PC-3 (cell line): ENCODE measurements at regions not wholly inside any gene's neighbourhood (a gene's known extent, or its start where the extent isn't known, plus 50 kb on each side); places are given as distances from the start of the nearest gene placed in this dataset.

Source experiments
- ATAC-seq: fragments of 200-7000 bp; cut with Tn5 transposase; 2 replicates; pipeline ENCODE4 v1.9.1; 2020; ENCODE audit warnings: mild to moderate bottlenecking, moderate library complexity
- BruUV-seq: library from RNA; stranded (reverse); fragments of 400-500 nt; replicated peaks from 2 replicates; lab custom pipeline; 2021; lab: Mats Ljungman, UMichigan
- CTCF ChIA-PET: fragments of 300-600 bp; sonication (Branson Sonifier 250); formaldehyde crosslinking; loops from one replicate; lab custom pipeline; 2022; ENCODE audit warnings: antibody characterized with exemption; lab: Charles Lee
- POLR2A ChIA-PET: fragments of 300-600 bp; sonication (Branson Sonifier 250); formaldehyde crosslinking; loops from one replicate; lab custom pipeline; 2022; ENCODE audit warnings: antibody characterized with exemption; ENCODE audit not compliant: unreplicated experiment; lab: Charles Lee
- DNase-seq: peaks from one replicate; pipeline ENCODE4 v3.0.0-alpha.2; 2015
- H2AFZ ChIP-seq: fragments of 300-600 bp; sonication (generic); 2 replicates; pipeline ENCODE4 v1.6.0; 2016; ENCODE audit warnings: antibody characterized with exemption, low read length
- H3F3A ChIP-seq: fragments of 300-600 bp; sonication (generic); one replicate; pipeline ENCODE4 v1.6.0; 2017; ENCODE audit warnings: antibody characterized with exemption, low read length, control low read depth, mild to moderate bottlenecking; ENCODE audit not compliant: unreplicated experiment
- H3K27ac ChIP-seq: fragments of 300-600 bp; sonication (generic); 2 replicates; pipeline ENCODE4 v1.5.1; 2016; ENCODE audit warnings: mild to moderate bottlenecking, low read length
- H3K27me3 ChIP-seq: fragments of 300-600 bp; sonication (generic); 2 replicates; pipeline ENCODE4 v1.6.1; 2016; ENCODE audit warnings: low read length, mixed read lengths
- H3K36me3 ChIP-seq: fragments of 300-600 bp; sonication (generic); 2 replicates; pipeline ENCODE4 v1.6.1; 2016; ENCODE audit warnings: low read depth, mixed run types, low read length, mixed read lengths
- H3K4me1 ChIP-seq: fragments of 300-600 bp; sonication (generic); 2 replicates; pipeline ENCODE4 v1.5.1; 2016; ENCODE audit warnings: low read length; ENCODE audit not compliant: insufficient read depth
- H3K4me2 ChIP-seq: fragments of 300-600 bp; sonication (generic); 2 replicates; pipeline ENCODE4 v1.6.0; 2016; ENCODE audit warnings: low read length
- H3K4me3 ChIP-seq: fragments of 300-600 bp; sonication (generic); 2 replicates; pipeline ENCODE4 v1.5.1; 2016; ENCODE audit warnings: mild to moderate bottlenecking, low read length, mixed read lengths
- H3K79me2 ChIP-seq: fragments of 300-600 bp; sonication (generic); 2 replicates; pipeline ENCODE4 v1.6.1; 2017; ENCODE audit warnings: low read length, mixed read lengths
- H3K9ac ChIP-seq: fragments of 300-600 bp; sonication (generic); 2 replicates; pipeline ENCODE4 v1.6.0; 2016; ENCODE audit warnings: mild to moderate bottlenecking, low read length
- H3K9me2 ChIP-seq: fragments of 300-600 bp; sonication (generic); replicated peaks from 2 replicates; pipeline ENCODE4 v1.6.1; 2016; ENCODE audit warnings: mixed run types, low read length, mixed read lengths
- H3K9me3 ChIP-seq: fragments of 300-600 bp; sonication (generic); 2 replicates; pipeline ENCODE4 v1.6.1; 2016; ENCODE audit warnings: low read length, mixed read lengths
- H4K20me1 ChIP-seq: fragments of 300-600 bp; sonication (generic); 2 replicates; pipeline ENCODE4 v1.6.1; 2016; ENCODE audit warnings: low read length, mixed read lengths
- EZH2 ChIP-seq: fragments of 300-600 bp; sonication (generic); IDR thresholded peaks from one replicate; pipeline ENCODE4 v1.6.1; 2017; ENCODE audit warnings: antibody characterized with exemption, mild to moderate bottlenecking, low read length; ENCODE audit not compliant: unreplicated experiment
- EZH2phosphoT487 ChIP-seq: fragments of 300-600 bp; sonication (generic); IDR thresholded peaks from 2 replicates; pipeline ENCODE4 v1.6.1; 2018; ENCODE audit warnings: mild to moderate bottlenecking, antibody characterized with exemption, low read length, borderline replicate concordance
- intact Hi-C: fragments of 100-400 bp; cut with micrococcal nuclease; formaldehyde crosslinking; loops from 2 replicates; pipeline ENCODE4 v1.9.0; 2023
- TF ChIP-seq, protein P1 (sequence below): fragments of 300-600 bp; sonication (generic); conservative IDR thresholded peaks from 2 replicates; pipeline ENCODE4 v1.5.1; 2017; ENCODE audit warnings: antibody characterized with exemption, low read depth, mild to moderate bottlenecking, low read length

DNA sequence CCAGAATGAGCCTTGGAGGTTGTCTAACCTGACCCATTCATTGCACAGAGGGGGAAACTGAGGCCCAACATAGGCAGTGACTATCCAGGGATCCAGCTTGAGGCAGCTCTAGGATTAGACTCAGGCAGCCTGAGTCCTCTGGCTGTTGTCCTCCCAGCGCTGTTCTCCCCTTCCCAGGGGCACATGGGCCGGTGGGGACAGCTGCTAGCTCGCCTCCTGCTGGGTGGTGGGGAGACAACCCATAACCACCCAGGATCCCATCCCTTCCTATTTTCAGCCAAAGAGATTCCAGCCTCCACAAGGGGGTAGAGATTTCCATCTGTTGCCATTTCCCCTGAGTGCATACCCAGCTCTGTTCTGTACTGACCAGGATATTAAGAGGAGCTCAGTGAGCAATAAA is 145.1 kb upstream of the GPR26 start:
- Histone ChIP-seq H3K27me3 (no peaks in the 10 kb centered on the region), H3K9me3 (no peaks in the 10 kb centered on the region), H3K79me2 (no peaks in the 10 kb centered on the region), H3K9me2 (no peaks in the 10 kb centered on the region), H3K9ac (no peak overlapping the region), H4K20me1 (no peaks in the 10 kb centered on the region), H3K36me3 (no peaks in the 10 kb centered on the region), H3K27ac (no peak overlapping the region), H3K4me3 (no peak overlapping the region), H2AFZ (no peak overlapping the region), H3F3A (no peaks in the 10 kb centered on the region), H3K4me2 (no peak overlapping the region), H3K4me1 (no peaks in the 10 kb centered on the region)
- TF ChIP-seq EZH2phosphoT487, result no peak
- TF ChIP-seq, protein P1, sequence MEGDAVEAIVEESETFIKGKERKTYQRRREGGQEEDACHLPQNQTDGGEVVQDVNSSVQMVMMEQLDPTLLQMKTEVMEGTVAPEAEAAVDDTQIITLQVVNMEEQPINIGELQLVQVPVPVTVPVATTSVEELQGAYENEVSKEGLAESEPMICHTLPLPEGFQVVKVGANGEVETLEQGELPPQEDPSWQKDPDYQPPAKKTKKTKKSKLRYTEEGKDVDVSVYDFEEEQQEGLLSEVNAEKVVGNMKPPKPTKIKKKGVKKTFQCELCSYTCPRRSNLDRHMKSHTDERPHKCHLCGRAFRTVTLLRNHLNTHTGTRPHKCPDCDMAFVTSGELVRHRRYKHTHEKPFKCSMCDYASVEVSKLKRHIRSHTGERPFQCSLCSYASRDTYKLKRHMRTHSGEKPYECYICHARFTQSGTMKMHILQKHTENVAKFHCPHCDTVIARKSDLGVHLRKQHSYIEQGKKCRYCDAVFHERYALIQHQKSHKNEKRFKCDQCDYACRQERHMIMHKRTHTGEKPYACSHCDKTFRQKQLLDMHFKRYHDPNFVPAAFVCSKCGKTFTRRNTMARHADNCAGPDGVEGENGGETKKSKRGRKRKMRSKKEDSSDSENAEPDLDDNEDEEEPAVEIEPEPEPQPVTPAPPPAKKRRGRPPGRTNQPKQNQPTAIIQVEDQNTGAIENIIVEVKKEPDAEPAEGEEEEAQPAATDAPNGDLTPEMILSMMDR, result no peak
- TF ChIP-seq EZH2, result no peak
- ATAC-seq, result no peak
- no TSS peak for BruUV-seq
- intact Hi-C loops, result no loop called here
- no peak for DNase-seq
- CTCF ChIA-PET, result no interaction called here
- POLR2A ChIA-PET, result no interaction called here

DNA sequence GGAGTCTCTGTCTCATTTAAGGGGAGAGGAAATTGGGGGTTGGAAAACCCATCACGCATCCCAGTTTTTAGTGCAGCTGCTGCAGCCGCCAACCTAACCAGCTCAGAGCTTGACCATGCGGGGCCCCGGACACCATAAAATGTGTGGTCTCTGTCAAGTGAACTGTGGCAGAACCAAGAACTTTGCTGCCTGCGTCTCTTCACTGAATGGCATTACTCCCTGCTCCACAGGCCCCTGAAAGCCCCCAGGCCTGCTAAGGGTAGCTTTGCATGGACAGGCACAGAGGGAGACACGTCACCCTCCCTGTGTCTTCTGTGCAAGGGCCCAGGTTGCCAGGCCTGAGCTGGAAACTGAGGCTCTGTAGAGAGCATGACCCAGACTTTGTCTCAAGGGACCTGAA is 144.6 kb upstream of the GPR26 start:
- Histone ChIP-seq H3K4me2 (no peak overlapping the region), H3K4me3 (no peak overlapping the region), H2AFZ (no peak overlapping the region), H3K9ac (no peak overlapping the region), H3K4me1 (no peaks in the 10 kb centered on the region), H3K27ac (no peak overlapping the region), H3K79me2 (no peaks in the 10 kb centered on the region), H4K20me1 (no peaks in the 10 kb centered on the region), H3F3A (no peaks in the 10 kb centered on the region), H3K36me3 (no peaks in the 10 kb centered on the region), H3K9me2 (no peaks in the 10 kb centered on the region), H3K9me3 (no peaks in the 10 kb centered on the region), H3K27me3 (no peaks in the 10 kb centered on the region)
- intact Hi-C loops, result no loop called here
- no peak for DNase-seq
- CTCF ChIA-PET, result no interaction called here
- POLR2A ChIA-PET, result no interaction called here
- ATAC-seq, result no peak
- TF ChIP-seq EZH2 (no peak), EZH2phosphoT487 (no peak)
- TF ChIP-seq, protein P1, result no peak
- no TSS peak for BruUV-seq

DNA sequence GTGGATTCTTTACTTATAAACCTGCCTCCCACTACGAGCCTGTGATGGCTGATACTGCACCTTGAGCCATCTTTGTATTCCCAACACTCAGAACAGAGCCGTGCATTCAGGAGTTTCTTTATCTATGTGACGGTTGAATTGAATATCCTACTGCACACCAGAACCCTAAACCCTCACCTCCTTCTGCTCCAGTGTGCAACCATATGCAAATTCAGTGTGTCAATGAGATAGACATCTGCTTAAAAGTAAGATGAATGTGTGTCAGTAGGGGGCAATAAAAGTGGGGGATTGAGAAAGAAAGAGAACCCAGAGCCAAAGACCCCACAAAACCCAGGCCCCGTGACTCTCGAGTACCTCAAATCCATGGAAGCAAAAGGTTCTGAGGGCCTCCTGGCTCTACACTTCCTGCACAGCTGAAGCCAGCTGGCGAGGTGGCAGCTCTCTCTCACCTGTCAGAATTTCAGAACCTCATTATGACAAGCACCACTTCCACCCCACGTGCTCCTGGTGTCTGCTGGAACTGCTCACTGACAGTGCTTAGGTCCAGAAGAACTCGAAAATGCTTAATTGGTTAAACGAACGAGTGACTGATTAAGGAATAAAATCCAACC is 143.3 kb upstream of the GPR26 start:
- Histone ChIP-seq H3K4me3 (no peak overlapping the region), H3K9me2 (no peaks in the 10 kb centered on the region), H3K79me2 (no peaks in the 10 kb centered on the region), H3K4me1 (no peaks in the 10 kb centered on the region), H4K20me1 (no peaks in the 10 kb centered on the region), H3K27ac (no peak overlapping the region), H3K27me3 (no peaks in the 10 kb centered on the region), H2AFZ (no peak overlapping the region), H3K9me3 (no peaks in the 10 kb centered on the region), H3F3A (no peaks in the 10 kb centered on the region), H3K36me3 (no peaks in the 10 kb centered on the region), H3K9ac (no peak overlapping the region), H3K4me2 (no peak overlapping the region)
- ATAC-seq (no peak), DNase-seq (no peak)
- TF ChIP-seq EZH2phosphoT487, result no peak
- TF ChIP-seq EZH2, result no peak
- TF ChIP-seq, protein P1, result no peak
- intact Hi-C loops, result no loop called here
- ChIA-PET POLR2A (no interaction called here), CTCF (no interaction called here)
- BruUV-seq, result no TSS peak
